ENCODE measurements at regions not wholly inside any gene's neighbourhood (a gene's known extent, or its start where the extent isn't known, plus 50 kb on each side); places are given as distances from the start of the nearest gene placed in this dataset.
"Not testable (repeated sequence)": the region's sequence is repeated elsewhere in the genome, so short reads cannot be mapped to it uniquely, and the experiment has no call there.

GRCh38 chr13:90055121-90055520, 1292.4 kb upstream of the MIR17HG start:
- no peaks in the 10 kb centered on the region for H3K36me3 Mint-ChIP-seq (ENCODE audit: low read depth)
- no peaks in the 10 kb centered on the region for H3K9me3 Mint-ChIP-seq
- no peaks in the 10 kb centered on the region for H3K27me3 Mint-ChIP-seq (ENCODE audit: low read depth)
- H3K4me1 Mint-ChIP-seq = no peaks in the 10 kb centered on the region
- no peak overlapping the region for H3K27ac Mint-ChIP-seq (ENCODE audit: unreplicated experiment)
- DNase-seq (ENCODE audit: low read depth, low spot score) = no peak
- no peak for TF ChIP-seq CTCF (conservative IDR thresholded peaks at IDR 0.05)
- H3K4me3 Mint-ChIP-seq = no peak overlapping the region

DNA sequence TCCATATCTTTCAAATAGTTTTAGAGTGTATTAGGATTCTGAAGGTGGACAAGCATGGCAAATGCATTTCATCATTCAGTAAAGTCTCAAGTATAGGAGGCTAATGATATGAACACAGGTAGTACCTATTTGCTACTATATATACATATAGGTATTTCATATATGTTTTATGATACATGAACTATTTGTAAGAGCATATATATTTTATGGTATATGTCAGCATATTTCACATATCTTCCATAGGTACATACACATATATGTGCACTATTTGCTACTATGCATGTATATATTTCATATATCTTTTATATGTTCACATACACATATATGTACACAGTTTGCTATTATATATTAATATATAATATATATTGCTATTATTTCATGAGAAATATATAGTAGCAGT, 1291.7 kb upstream of the MIR17HG start:
- H3K4me1 Mint-ChIP-seq = no peaks in the 10 kb centered on the region
- no peak for DNase-seq (ENCODE audit: low read depth, low spot score)
- no peaks in the 10 kb centered on the region for H3K9me3 Mint-ChIP-seq
- H3K4me3 Mint-ChIP-seq = no peak overlapping the region
- no peaks in the 10 kb centered on the region for H3K36me3 Mint-ChIP-seq (ENCODE audit: low read depth)
- no peaks in the 10 kb centered on the region for H3K27me3 Mint-ChIP-seq (ENCODE audit: low read depth)
- H3K27ac Mint-ChIP-seq (ENCODE audit: unreplicated experiment) = no peak overlapping the region
- no peak for TF ChIP-seq CTCF (conservative IDR thresholded peaks at IDR 0.05)

DNA sequence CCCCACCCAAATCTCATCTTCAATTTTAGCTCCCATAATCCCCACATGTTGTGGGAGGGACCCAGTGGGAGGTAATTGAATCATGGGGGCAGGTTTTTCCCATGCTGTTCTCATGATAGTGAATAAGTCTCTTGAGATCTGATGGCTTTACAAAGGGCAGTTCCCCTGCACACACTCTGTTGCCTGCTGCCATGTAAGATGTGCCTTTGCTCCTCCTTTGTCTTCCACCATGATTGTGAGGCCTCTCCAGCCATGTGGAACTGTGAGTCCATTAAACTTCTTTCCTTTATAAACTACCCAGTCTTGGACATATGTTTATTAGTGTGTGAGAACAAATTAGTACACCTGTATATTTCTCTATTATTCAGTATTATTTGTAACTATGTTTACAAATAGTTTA, 1283.3 kb upstream of the MIR17HG start:
- H3K4me1 Mint-ChIP-seq; H3K36me3 Mint-ChIP-seq (ENCODE audit: low read depth); H3K27me3 Mint-ChIP-seq (ENCODE audit: low read depth): not testable (repeated sequence)

GRCh38 chr13:90068658-90069057, 1278.8 kb upstream of the MIR17HG start:
- peaks cover 11% of the 10 kb centered on the region for H3K9me3 Mint-ChIP-seq
- H3K27me3 Mint-ChIP-seq (ENCODE audit: low read depth) = no peaks in the 10 kb centered on the region
- no peak for DNase-seq (ENCODE audit: low read depth, low spot score)
- no peak overlapping the region for H3K4me3 Mint-ChIP-seq
- no peak for TF ChIP-seq CTCF (conservative IDR thresholded peaks at IDR 0.05)
- H3K4me1 Mint-ChIP-seq = no peaks in the 10 kb centered on the region
- no peak overlapping the region for H3K27ac Mint-ChIP-seq (ENCODE audit: unreplicated experiment)
- H3K36me3 Mint-ChIP-seq (ENCODE audit: low read depth) = no peaks in the 10 kb centered on the region

More for the DNA sequence above, 1283.3 kb upstream of the MIR17HG start:
- not testable (repeated sequence) for H3K4me3 Mint-ChIP-seq; H3K27ac Mint-ChIP-seq (ENCODE audit: unreplicated experiment); DNase-seq (ENCODE audit: low read depth, low spot score); H3K9me3 Mint-ChIP-seq

GRCh38 chr13:90070362-90070761, 1277.1 kb upstream of the MIR17HG start:
- H3K27ac Mint-ChIP-seq (ENCODE audit: unreplicated experiment) = no peak overlapping the region
- no peak overlapping the region for H3K4me3 Mint-ChIP-seq
- H3K4me1 Mint-ChIP-seq = no peaks in the 10 kb centered on the region
- DNase-seq (ENCODE audit: low read depth, low spot score) = no peak
- TF ChIP-seq CTCF (conservative IDR thresholded peaks at IDR 0.05) = no peak
- no peaks in the 10 kb centered on the region for H3K27me3 Mint-ChIP-seq (ENCODE audit: low read depth)
- no peaks in the 10 kb centered on the region for H3K36me3 Mint-ChIP-seq (ENCODE audit: low read depth)
- peaks cover 7% of the 10 kb centered on the region for H3K9me3 Mint-ChIP-seq

DNA sequence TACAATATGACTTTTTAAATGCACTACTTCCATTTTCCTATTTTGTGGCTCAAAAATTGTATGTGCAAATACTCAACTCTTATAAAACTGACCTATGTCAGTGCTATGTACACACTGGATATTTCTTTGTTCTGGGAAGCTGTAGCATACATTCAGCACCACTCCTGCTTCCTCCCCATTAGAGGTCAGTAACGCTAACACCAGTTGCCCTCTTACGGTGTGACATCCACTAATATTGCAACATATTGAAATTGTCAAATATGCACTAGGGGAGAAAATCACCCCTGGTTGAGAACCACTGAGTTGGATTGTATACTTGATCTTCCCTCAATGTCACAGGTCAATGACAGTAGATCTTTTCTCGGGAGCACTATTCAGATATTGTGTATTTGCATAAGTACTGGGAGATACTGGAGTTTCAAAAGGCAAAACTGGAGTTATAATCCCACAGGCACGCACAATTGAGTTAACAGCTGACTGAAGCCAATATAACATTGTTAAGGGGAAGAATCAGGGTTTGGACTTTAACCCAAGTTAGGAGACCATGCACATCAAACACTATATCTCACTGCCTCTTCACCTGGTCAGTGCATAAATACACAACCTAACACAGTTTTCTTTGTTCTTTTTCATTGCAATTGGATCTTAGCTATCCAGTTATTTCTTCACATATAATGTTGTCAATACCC, 1276.5 kb upstream of the MIR17HG start:
- Mint-ChIP-seq H3K27me3 (ENCODE audit: low read depth) (no peaks in the 10 kb centered on the region), H3K4me3 (no peak overlapping the region), H3K4me1 (no peaks in the 10 kb centered on the region), H3K36me3 (ENCODE audit: low read depth) (no peaks in the 10 kb centered on the region), H3K9me3 (peaks cover 7% of the 10 kb centered on the region), H3K27ac (ENCODE audit: unreplicated experiment) (no peak overlapping the region)
- TF ChIP-seq CTCF (conservative IDR thresholded peaks at IDR 0.05) = no peak
- DNase-seq (ENCODE audit: low read depth, low spot score) = no peak
